EH (cell line): ENCODE measurements at regions not wholly inside any gene's neighbourhood (a gene's known extent, or its start where the extent isn't known, plus 50 kb on each side); places are given as distances from the start of the nearest gene placed in this dataset.

Experiments
- DNase-seq: peaks from one replicate; pipeline ENCODE4 v3.0.0-alpha.2; 2015; ENCODE audit warnings: low read depth

GRCh38 chr16:35506018-35506897 is 2046.8 kb downstream of the TP53TG3F start:
- no peak for DNase-seq

- DNase-seq: no peak
These were observed 2047.4 kb downstream of the TP53TG3F start for GRCh38 chr16:35506898-35507194.

DNA sequence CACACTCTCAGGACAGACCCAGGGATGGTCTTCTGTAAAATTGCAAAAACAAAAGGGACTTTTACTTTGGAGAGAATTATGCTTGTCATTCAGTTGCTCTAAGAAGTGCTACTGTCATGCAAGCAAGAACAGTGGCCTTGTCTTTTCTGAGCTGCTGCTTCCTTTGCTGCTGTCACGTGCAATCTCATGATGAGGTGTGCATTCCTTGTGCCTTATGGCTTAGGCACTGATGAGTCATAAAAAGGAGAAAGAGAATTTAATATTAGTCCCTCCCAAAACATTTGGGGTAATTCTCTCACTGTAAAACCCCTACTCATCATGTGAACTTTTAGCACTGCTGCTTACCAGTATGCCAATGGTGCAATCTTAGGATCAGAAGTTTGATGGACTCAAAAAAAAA is 2051.3 kb downstream of the TP53TG3F start:
- no peak for DNase-seq

DNA sequence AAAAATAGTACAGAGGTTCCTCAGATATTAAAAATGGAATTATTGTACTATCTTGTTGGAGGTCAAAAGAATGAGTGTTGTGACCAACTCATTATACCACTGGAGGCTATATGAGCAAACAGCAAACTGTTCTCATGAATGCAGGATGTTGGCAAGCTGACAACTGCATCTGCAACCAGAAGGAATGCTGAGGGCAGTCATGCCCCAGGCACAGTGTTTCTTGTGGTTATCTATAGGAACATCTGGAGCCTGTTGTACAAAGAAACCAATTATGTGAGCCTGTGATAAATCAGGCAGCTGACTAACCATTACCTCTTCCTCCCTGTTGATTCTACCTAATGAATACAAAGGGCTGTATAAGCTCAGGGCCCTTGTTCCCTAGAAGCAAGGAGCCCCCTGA is 2057.1 kb downstream of the TP53TG3F start:
- no peak for DNase-seq

- DNase-seq: no peak
These were observed 2057.6 kb downstream of the TP53TG3F start for GRCh38 chr16:35516971-35517370.

DNA sequence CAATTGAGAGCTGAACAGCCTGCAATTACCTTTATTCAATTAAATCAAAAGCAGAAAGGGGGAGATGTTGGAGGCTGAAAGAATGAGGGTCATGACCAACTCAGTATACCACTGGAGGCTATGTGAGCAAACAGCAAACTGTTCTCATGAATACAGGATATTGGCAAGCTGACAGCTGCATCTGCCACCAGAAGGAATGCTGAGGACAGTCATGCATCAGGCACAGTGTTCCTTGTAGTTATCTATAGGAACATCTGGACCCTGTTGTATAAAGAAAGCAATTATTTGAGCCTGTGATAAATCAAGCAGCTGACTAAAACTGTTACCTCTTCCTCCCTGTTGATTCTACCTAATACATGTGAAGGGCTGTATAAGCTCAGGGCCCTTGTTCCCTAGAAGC is 2064.6 kb downstream of the TP53TG3F start:
- no peak for DNase-seq

- no peak for DNase-seq
These were observed 2066.7 kb downstream of the TP53TG3F start for GRCh38 chr16:35525979-35526590.

DNA sequence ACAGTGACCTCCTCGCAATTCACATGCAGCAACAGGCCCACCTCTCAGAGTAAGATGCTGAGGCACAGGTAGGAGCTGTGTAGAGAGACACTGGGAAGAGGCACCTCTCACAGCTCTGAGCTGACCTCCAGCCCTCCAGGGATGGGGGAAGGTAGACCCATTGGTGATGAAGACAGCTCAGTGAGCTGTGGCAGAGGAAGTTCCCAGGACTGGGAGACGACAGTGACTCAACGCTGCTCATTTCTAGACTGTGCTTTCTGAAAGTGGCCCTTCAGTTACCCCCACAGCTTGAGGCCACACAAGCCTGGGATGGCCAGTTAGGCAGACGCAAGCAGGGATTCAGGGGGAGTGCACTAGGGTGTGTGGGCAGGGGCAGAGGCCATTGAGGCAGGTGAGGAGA is 2073.2 kb downstream of the TP53TG3F start:
- no peak for DNase-seq

- DNase-seq: no peak
These were observed 2074.3 kb downstream of the TP53TG3F start for GRCh38 chr16:35533683-35534082.

- no peak for DNase-seq
These were observed 2084.1 kb downstream of the TP53TG3F start for GRCh38 chr16:35543486-35543885.

- no peak for DNase-seq
These were observed 2093.4 kb downstream of the TP53TG3F start for GRCh38 chr16:35552763-35553162.

- DNase-seq: no peak
These were observed 2098.3 kb downstream of the TP53TG3F start for GRCh38 chr16:35557731-35558130.

DNA sequence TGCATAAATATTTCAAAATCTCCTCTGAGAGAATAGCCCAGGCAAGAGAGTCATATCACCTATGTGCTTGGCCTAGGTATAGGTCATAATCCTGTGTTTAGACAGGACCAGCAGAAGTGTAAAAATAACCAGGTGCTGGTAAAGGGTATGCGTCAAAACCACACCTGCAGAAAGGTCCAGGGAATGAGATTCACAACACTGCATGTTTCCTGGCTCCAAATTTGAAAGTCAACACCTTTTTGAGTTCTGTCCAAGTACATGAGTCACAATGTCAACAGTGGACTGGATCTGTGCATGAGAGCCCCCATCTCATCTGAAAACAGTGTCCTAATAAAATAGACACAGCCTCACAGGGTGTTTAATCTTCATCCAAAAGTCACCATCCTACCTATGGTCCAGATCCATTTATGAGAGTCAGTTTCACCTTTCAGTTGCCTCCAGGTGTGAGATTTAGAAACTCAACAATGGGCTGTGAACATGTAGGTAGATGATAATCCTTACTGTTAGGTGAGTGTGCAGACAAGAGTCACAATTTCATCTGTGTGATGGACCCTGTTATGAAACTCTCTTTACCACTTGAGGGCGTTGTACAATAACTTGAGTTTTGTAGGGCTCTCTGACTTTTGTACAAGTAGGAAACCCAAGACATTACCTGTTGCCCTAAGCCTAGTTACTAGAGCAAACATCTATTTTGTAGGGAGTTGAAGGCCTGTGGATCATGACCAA is 2100.7 kb downstream of the TP53TG3F start:
- no peak for DNase-seq

DNA sequence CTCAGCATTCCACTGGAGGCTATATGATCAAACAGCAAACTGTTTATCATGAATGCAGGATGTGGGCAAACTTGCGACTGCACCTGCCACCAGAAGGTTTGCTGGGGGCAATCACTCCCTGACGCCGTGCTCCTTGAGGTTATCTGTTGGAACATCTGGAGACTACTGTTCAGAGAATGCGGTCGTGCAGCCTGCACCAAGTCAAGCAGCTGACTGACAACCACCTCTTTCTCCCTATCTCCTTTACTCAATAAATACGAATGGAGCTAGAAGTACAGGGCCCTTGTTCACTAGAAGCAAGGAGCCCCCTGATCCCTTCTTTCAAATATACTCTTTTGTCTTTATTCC is 2101.2 kb downstream of the TP53TG3F start:
- DNase-seq: no peak

DNA sequence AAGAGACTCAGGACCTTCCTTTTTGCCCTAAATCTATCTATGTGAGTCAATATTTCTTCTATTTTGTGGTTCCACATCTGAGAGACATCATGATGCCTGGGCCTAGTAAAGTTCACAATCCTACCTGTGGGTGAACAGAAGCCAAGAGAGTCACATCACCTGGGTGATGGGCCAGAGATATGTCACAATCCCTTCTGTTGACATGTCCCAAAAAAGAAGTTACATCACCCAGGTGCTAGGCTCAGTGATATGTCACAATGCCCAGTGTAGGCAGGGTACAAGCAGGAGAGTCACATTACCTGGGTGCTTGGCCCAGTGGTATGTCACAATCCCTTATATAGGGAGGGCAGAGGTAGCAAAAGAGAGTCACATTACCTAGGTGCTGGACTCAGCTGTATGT is 2101.9 kb downstream of the TP53TG3F start:
- no peak for DNase-seq

DNA sequence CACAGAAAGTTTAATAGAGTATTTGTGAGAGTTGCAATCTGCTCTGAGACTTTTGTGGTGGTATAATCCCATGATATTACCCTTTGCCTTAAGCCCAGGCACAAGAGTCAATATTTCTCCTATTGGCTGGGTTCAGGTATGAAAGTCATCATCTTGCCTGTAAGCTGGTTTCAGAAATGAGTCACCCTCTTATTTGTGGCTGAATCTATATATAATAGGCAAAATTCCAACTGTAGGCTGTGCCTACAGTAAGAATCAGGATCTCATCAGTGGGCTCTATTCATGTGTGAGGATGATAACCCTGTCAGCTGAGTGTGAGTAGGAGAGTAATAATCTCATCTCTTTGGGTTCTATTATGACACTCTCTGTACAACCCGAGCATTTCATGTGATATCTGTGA is 2103.1 kb downstream of the TP53TG3F start:
- DNase-seq: no peak

- no peak for DNase-seq
These were observed 2103.5 kb downstream of the TP53TG3F start for GRCh38 chr16:35562919-35563318.

GRCh38 chr16:35564148-35564547 is 2104.7 kb downstream of the TP53TG3F start:
- DNase-seq: no peak

DNA sequence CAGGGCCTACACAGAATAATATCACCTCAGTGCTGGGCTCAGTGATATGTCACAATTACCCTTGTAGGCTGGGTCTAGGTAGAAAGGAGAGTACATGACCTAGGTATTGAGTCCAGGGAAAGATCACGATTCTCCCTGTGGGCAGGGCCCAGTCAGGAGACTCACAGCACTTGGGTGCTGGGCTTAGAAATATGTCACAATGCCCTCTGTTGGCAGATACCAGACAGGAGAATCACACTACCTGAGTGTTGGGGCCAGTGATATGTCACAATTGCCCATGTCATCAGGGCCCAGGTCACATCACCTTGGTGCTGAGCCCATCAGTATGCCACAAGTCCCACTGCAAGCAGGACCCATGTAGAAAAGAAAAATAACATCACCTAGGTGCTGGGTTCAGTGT is 2105.5 kb downstream of the TP53TG3F start:
- DNase-seq: no peak

DNA sequence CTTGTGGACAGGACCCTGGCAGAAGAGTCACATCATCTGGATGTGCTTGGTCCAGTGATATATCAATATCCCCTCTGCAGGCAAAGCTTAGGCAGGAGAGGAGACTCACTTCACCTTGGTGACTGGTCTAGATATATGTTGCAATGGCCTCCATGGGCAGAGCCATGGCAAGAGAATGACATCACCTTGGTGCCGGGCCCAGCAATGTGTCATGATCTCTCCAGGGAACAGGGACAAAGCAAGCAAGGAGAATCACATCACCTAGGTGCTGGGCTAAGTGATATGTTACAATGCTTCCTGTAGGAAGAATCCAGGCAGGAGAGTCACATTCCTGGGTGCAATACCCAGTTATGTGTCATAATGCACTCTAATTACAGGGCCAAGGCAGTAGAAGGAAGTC is 2106.2 kb downstream of the TP53TG3F start:
- no peak for DNase-seq

GRCh38 chr16:35569413-35569812 is 2110.0 kb downstream of the TP53TG3F start:
- DNase-seq: no peak

- DNase-seq: no peak
These were observed 2111.5 kb downstream of the TP53TG3F start for GRCh38 chr16:35570946-35571345.

DNA sequence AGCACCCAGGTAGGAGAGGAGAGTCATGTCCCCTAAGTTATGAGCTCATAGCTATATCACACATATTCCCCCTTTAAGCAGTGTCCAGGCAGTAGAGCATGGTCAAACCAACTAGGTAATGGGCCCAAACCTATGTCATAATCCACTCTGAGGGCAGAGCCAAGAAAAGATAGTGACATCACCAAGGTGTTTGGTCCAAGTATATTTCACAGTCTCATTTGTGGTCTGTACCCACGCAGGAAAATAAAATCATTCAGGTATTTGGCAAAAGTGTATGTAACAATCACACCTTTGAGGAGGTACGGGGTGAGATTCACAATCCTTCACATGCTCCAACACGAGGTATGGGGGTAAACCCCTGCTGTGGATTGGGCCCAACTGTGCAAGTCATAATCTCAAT is 2112.8 kb downstream of the TP53TG3F start:
- no peak for DNase-seq
